ENCODE measurements at regions not wholly inside any gene's neighbourhood (a gene's known extent, or its start where the extent isn't known, plus 50 kb on each side); places are given as distances from the start of the nearest gene placed in this dataset.
A peak's percentile ranks its signal among the peaks of the same experiment; 100 is the strongest.

DNA sequence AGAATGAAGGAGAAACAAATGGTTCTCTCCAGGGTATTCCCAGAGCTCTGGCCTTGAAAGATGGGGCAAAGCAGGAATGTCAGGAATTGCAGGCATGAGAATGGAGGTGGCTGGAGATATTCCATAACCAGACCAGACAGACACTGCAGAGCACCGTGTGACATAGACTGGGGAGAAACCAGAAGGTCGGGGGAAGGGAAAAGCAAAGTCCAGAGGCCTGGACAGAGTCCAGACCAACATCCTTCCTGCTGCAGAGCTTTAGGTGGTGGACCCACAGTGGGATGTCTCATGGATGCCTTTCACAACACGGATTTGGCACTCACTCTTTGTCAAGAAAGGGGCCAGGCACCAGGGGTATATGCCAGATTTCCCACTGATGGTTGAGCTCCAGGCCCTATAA lies 177.2 kb upstream of the INHBA start:
- DNase-seq: no peak
- in situ Hi-C loops (cut with MboI; ENCODE audit: low pct_unique_long_range_greater_than_20kb, low sequenced_read_pairs): no loop called here

DNA sequence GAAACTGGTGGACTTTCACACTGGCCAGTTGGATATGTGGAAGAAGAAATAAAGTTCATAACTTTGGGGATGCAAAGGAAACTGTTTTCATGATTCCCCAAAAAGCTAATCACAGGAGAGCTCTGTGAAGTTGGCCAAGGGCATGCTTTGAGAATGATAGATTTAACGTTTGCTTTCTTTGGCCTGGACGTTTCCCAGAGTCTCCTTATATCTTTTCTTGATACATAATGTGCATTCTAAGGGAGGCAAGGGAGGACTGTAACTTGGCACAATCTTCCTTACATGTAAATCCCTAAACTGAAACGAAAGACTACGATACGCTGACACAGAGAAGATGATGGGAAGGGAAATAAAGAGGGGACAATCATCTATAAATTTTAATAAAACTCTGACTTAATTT lies 176.5 kb upstream of the INHBA start:
- in situ Hi-C loops (cut with MboI; ENCODE audit: low pct_unique_long_range_greater_than_20kb, low sequenced_read_pairs): no loop called here
- no peak for DNase-seq

DNA sequence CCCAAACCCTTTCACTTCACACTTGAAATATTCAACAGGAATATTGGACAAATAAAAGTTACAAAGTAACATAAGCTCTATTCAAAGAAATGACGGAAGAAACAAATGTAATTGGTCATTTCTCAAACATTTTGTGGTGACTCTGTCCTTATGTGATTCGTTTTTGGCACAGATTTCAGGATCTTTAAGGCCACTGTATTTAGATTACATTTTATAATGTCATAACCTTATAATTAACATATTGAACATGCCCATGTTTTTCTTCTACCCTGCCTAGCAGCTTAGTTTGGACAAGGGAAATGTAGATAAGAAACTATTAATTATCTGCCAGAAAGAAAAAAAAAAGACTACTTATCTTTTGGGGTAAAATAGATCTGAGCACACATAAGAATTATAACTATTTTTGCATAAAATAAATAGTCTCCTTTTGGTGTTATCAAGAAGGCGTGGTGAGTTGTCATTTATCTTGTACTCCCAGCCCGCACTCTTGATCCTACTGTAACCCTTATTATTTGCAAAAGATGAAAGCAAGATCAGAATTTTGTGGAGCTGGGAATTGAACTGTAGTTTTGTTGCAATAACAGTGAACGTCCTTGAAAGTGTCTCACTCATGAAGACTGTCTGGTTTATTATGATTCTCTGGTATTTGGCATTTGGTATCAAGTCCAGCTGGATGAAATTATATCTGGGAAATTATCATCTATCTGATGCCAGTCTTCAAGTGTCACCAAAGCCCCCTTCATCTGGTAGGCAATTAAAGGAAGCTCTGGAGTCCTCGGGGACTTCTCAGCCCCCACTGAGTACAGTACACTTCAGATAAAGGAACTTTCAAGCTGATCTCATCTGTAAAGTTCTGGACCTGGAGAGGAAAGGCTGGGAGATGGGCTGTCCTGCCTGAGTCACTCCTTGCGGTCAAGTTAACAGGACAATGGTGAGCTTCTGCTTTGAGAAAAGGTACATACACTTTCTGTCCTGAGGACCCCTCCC lies 175.7 kb upstream of the INHBA start:
- DNase-seq: no peak
- in situ Hi-C loops (cut with MboI; ENCODE audit: low pct_unique_long_range_greater_than_20kb, low sequenced_read_pairs): no loop called here

DNA sequence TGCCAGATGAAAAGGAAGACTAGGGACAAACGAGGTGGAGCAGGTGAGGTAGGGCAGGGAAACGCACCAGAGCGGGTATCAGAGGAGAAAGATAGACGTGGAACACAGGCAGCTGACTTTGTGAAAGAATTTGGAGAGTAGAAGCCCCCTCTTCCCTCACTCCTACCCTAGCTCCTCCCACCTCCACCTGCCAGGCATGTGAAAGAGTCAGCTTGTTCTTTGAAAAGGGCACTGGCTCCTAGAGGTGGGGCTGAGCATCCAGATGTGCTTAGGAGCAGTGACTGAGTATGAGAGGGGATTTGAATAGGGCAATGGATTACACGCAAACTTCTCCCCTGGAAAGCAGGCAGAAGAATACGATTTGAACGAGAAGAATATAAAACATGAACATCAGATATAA lies 174.2 kb upstream of the INHBA start:
- in situ Hi-C loops (cut with MboI; ENCODE audit: low pct_unique_long_range_greater_than_20kb, low sequenced_read_pairs): no loop called here
- DNase-seq: no peak

DNA sequence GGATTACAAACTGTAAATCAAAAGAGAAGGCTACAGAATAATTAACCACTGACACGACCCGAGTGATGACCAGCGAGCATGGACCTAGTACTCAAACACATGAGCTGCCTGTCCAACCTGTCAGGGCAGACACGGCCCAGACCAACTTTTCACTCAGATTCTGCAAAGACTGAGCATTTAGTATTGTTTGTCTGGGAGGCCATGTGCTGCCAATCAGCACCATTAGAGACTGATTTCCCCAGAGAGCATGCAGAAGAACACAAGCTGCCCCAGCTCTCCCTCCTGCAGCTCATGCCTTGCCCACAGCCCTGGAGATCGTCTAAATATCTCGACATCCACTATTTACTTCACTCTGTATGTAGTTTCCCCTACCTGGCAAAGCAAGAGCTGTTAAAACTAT lies 172.6 kb upstream of the INHBA start:
- in situ Hi-C loops (cut with MboI; ENCODE audit: low pct_unique_long_range_greater_than_20kb, low sequenced_read_pairs): no loop called here

DNA sequence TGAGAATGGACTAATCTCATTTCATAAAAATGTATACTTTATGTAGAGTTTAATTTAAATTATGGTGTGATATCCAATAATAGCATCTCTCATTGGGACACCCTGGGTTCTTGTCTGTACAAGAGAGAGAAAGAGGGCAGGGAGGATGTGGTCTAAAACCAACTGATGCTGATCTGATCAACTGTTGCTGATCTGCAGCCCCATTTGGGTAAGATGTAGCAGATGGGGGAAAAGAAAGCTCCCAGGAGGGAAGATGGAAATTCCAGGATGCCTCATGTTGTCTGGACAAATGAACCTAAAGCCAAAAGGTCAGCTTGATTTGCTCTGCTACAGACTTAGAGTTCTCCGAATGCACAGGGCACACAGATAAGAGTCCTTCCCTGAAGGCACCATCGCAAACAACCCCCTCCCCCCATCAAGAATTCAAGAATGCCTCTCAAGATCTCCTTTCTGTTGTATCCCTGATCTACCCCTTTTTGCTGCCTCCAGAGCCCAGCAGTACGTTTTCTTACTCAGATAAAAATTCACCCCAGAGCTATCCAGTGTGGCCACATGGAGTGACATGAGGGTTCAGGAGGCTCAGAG lies 171.4 kb upstream of the INHBA start:
- in situ Hi-C loops (cut with MboI; ENCODE audit: low pct_unique_long_range_greater_than_20kb, low sequenced_read_pairs): no loop called here
- no peak for DNase-seq

More for the DNA sequence above, 172.6 kb upstream of the INHBA start:
- DNase-seq: no peak

DNA sequence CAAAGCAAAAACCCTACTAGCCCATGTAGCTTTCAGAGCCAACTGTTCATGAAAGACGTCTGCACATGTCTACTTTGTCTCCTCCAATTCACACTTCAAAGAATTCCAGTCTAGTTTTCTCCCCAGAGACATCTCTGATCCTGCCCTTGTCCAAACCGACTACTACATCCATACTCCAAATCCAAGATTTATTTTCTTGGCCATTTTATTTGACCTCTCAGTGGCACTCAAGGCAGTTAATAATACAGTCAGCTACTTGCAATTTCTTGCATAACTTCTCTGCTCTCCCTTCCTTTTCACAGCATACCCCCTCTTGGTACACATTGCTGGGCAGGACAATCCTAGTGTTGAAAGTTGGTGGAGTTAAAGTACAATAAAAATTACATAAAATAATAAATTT lies 170.9 kb upstream of the INHBA start:
- DNase-seq: no peak
- in situ Hi-C loops (cut with MboI; ENCODE audit: low pct_unique_long_range_greater_than_20kb, low sequenced_read_pairs): no loop called here

DNA sequence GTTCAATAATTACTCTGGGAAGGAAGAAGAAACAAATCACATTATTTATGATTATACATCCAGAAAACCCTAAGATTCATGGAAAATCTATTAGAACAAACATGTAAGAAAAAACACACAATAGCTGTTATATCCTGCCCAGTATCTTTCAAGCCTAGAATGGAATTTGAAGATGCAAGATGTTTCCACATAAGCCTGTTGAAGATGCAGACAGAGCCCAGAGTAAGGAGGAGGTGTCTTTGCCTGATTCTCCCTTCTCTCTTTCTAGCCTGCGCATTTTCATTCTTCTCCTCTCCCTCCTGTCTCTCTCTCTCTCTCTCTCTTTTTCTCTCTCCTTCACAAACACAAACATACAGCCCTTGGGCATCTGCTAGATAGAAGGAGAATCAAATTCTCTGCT lies 170.1 kb upstream of the INHBA start:
- no peak for DNase-seq
- in situ Hi-C loops (cut with MboI; ENCODE audit: low pct_unique_long_range_greater_than_20kb, low sequenced_read_pairs): no loop called here

DNA sequence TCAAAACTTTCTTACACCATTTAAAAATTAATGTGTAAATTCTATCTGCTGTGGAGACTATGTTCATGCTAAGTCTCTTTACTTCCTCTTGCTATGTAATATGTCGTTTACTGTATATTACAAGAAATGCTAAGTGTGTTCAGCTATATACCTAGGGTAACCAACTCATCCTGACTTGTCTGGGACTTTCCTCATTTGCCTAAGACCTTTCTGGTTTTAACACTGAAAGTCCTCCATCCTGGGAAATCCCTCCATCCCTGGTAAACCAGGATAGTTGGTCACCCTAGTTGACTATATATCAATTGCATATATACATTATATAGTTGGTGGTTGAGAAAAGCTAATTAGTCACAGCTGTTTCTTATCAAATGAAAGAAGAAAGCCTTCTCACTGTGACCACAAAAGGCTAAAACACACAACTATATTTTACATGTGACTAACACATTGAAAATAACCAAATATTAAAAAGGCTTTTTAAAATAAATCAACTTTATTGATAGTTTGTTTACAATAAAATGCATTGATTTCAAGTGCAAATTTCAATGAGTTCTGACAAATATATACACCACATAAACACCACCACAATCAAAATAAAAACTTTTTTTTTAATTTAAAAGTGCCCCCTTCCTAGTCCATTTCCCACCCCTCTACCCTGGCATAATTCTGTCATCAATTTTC lies 167.7 kb upstream of the INHBA start:
- no peak for DNase-seq
- in situ Hi-C loops (cut with MboI; ENCODE audit: low pct_unique_long_range_greater_than_20kb, low sequenced_read_pairs): no loop called here

DNA sequence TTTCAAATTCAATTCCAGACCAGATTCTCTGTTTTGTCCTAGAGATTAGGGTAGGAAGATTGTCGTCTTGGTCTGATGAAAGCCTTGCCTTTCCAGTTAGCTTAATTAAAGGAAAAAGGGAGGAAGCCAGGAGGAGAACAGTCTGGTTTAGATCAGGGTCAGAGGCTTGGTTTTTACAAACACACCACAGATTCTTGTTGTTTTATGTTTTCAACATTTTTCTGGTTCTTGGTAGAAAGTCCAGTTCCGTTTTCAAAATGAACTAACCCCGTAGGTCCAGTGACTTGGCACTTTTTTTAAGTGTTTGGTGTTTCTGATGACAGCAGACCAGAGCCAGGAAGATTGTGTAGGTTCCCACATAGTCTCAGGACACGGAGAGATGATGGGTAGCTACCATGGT lies 167.1 kb upstream of the INHBA start:
- in situ Hi-C loops (cut with MboI; ENCODE audit: low pct_unique_long_range_greater_than_20kb, low sequenced_read_pairs): no loop called here
- peak; percentile 51 for DNase-seq

DNA sequence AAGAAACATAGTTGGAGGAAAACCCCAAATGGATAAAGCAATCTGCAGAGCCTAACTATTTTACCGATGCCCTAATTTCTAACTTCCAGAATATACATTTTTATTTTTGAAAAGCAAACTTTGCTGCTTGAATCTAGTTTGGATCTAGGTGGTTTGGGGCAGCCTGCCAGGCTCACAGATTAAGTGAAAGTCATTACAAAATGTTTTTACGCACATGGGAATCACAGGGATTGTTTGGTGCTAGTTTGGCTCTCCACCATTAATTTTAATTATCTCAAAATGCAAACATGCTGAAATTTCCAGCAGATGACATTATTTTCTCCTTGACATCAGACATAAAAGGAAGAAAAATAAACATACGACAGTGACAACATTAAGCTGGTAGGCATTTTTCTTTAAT lies 166.7 kb upstream of the INHBA start:
- no peak for DNase-seq
- in situ Hi-C loops (cut with MboI; ENCODE audit: low pct_unique_long_range_greater_than_20kb, low sequenced_read_pairs): no loop called here

DNA sequence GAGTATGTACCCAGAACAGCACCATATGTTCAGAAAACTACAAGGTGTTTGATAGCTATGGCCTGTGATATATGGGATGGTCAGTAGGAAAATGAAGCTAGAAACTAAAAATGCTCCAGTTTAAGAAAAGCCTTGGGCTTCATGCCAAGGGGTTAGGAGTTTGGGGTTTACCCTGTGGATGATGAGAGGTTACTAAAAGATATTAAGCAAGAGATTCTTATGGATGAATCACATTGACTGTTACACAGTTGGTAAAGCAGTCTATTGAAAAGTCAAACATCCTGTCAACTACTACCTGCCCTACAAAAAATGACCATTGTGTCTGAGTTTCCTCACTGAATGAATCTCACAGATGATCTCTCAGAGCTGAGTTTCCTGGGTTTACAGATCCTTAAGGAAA lies 166.2 kb upstream of the INHBA start:
- DNase-seq: no peak
- in situ Hi-C loops (cut with MboI; ENCODE audit: low pct_unique_long_range_greater_than_20kb, low sequenced_read_pairs): no loop called here

DNA sequence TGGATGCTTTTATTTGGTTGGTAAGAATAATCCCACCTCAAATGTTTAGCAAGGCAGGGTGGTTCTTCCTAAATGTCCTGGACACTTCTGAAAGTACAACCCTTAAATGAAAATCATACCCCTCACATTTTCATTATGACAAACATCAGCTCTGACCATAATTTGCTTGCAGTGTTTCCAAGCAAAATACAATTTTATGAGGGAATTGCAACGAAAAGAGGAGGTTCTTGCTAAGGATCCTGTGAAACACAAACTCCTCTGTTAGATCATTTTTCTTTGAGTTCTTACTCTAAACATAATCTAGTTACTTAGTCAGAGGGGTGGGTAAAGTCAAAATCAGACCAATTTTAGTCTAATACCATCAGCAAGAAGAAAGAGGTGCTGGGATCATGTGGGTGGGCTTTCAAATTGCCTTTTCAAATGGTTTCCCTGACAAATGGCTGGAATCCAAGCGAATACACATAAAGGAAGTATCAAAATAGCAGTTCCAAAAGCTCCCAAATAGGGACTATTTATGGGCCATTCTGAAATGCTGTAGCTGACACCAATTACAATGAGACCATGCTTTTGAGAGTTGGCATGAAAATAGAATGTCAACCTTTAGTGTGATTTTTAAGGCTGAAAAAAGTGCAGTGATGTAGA lies 164.9 kb upstream of the INHBA start:
- in situ Hi-C loops (cut with MboI; ENCODE audit: low pct_unique_long_range_greater_than_20kb, low sequenced_read_pairs): no loop called here

DNA sequence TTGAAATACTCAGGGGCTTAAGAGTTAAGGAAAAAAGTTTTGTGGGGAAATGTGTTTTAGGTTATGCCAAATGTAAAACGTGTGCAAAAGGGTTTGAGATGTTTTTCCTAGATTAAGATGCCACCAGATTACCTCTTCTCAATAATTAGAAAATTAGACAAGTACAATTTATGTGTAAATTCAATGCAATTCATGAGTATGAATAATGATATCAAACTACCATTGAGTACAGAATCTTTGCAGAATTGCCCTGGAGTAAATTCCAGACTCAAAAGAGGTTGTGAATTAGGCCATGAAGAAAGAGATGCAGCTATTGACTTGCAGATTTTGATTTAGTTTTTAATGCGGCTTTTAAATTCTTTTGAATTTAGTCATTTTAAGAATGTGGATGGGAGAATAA lies 159.4 kb upstream of the INHBA start:
- in situ Hi-C loops (cut with MboI; ENCODE audit: low pct_unique_long_range_greater_than_20kb, low sequenced_read_pairs): no loop called here
- DNase-seq: no peak

More for the DNA sequence above, 164.9 kb upstream of the INHBA start:
- no peak for DNase-seq

DNA sequence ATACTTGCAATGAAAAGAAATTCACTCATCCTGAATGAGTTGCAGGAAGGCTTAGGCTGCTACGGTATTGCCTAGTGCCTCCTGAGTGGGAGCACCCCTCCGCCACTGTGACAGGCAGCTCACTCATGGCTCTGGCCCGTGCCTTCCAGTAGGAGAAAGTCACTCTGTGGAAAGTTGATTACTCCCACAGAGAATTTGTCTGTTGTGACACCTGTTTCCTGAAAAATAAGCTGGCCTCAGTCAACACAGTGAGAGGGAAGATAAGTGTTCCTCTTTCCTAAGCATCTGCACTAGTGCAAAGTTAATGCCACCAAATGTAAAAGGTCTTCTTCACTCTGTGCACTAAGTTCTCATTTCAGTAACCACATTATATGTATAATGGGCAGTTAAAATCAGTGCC lies 158.8 kb upstream of the INHBA start:
- peak; percentile 94 for DNase-seq
- in situ Hi-C loops (cut with MboI; ENCODE audit: low pct_unique_long_range_greater_than_20kb, low sequenced_read_pairs): no loop called here

DNA sequence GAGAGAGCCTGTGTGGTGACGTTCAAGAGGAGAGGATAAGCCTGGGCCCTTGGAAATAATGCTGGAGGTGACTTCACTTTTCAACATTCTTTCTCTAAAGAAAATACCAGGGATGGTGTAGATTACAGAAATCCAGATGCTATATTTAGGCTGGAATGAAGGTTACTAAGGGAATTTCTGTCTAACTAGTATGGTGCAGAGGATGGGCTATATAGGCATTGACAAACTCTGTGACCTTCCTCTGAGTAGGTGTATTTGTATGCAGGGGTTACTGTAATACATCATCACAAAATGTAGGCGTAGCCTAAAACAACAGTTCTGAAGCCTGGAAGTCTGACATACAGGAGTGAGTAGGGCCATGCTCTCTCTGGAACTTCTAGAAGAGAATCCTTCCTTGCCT lies 155.3 kb upstream of the INHBA start:
- in situ Hi-C loops (cut with MboI; ENCODE audit: low pct_unique_long_range_greater_than_20kb, low sequenced_read_pairs): no loop called here

DNA sequence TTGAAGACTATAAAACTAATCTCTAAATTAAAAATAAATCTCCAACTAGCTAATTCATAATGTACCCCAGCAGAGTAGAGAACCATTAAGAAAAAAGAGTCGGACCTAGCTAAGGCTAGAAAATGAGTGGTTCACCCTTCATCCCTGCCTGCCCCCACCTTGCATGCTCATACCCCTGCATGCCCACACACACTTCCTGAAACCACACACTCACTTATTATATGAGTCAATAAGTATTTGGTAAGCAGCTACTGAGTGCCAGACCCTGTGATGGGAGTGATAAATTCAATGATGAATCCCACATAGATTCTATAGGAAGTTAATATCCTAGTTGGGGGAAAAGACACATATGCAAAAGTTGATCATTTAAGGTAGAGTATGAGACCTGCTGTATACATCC lies 152.9 kb upstream of the INHBA start:
- no peak for DNase-seq
- in situ Hi-C loops (cut with MboI; ENCODE audit: low pct_unique_long_range_greater_than_20kb, low sequenced_read_pairs): no loop called here

More for the DNA sequence above, 155.3 kb upstream of the INHBA start:
- DNase-seq: no peak

DNA sequence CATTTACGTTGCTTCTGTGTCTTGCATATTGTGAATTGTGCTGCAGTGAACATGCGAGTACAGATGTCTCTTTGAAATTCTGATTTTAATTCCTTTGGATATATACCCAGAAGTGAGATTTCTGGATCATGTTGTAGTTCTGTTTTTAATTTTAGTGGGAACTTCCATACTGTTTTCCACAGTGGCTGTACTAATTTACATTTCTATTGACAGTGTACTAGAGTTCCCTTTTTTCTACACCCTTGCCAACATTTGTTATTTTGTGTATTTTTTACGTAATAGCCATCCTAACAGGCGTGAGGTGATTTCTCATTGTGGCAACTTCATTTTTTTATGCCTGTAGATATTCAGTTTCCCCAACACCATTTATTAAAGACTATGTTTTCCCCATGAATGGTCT lies 144.7 kb upstream of the INHBA start:
- no peak for DNase-seq
- in situ Hi-C loops (cut with MboI; ENCODE audit: low pct_unique_long_range_greater_than_20kb, low sequenced_read_pairs): no loop called here

DNA sequence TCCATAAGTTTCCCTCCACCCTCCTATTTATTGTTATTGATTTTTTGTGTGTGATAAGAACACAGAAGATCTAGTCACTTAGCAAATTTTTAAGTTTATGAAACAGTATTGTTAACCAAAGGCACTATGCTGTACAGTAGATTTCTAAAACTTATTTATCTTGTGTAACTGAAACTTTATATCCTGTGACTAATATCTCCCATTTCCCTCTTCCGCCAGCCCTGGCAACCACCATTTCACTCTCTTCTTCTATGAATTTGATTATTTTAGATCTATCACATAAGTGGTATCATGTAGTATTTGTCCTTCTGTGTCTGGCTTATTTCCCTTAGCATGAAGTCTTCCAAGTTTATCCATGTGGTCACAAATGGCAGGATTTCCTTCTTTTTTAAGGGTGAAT lies 144.3 kb upstream of the INHBA start:
- in situ Hi-C loops (cut with MboI; ENCODE audit: low pct_unique_long_range_greater_than_20kb, low sequenced_read_pairs): no loop called here

DNA sequence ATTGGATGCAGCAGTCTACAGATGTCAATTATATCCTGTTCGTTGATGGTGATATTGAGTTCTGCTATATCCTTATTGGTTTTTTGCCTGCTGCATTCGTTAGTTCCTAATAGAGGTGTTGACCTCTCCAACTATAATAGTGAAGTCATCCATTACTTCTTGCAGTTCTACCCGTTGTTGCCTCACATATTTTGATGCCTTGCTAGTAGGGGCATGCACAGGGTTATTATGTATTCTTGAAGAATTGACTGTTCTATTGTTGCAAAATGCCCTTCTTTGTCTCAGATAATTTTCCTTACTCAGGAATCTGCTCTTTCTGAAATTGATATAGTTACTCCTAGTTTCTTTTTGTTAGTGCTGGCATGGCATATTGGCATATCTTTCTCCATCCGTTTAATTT lies 140.1 kb upstream of the INHBA start:
- in situ Hi-C loops (cut with MboI; ENCODE audit: low pct_unique_long_range_greater_than_20kb, low sequenced_read_pairs): no loop called here
- DNase-seq: no peak

More for the DNA sequence above, 144.3 kb upstream of the INHBA start:
- DNase-seq: no peak

All from KBM-7 (cell line).